NCI-H526 (cell line): ENCODE measurements at regions not wholly inside any gene's neighbourhood (a gene's known extent, or its start where the extent isn't known, plus 50 kb on each side); places are given as distances from the start of the nearest gene placed in this dataset.

ENCODE experiments used
- DNase-seq, 2 experiments: peaks; one replicate each; lab custom pipeline; 2025; lab: John Stamatoyannopoulos, UW

- no peak for DNase-seq
Observed at GRCh38 chr14:26855077-26855753, 257.4 kb upstream of the NOVA1 start.

- no peak for DNase-seq
Observed at GRCh38 chr14:26856876-26857518, 259.2 kb upstream of the NOVA1 start.

GRCh38 chr14:26859483-26859882, 261.6 kb upstream of the NOVA1 start:
- DNase-seq = peak; percentile 70

GRCh38 chr14:26860111-26860510, 262.3 kb upstream of the NOVA1 start:
- no peak for DNase-seq

GRCh38 chr14:26863736-26864135, 265.9 kb upstream of the NOVA1 start:
- no peak for DNase-seq

GRCh38 chr14:26866721-26867120, 268.9 kb upstream of the NOVA1 start:
- DNase-seq = no peak

- DNase-seq = no peak
Observed at GRCh38 chr14:26867171-26867757, 269.4 kb upstream of the NOVA1 start.

- DNase-seq = no peak
Observed at GRCh38 chr14:26870096-26870495, 272.3 kb upstream of the NOVA1 start.

- peak in 1 of 2 experiments; percentile 15 for DNase-seq
Observed at GRCh38 chr14:26870722-26871617, 273.1 kb upstream of the NOVA1 start.

- no peak for DNase-seq
Observed at GRCh38 chr14:26872515-26873361, 274.9 kb upstream of the NOVA1 start.

- no peak for DNase-seq
Observed at GRCh38 chr14:26873362-26873960, 275.6 kb upstream of the NOVA1 start.

- DNase-seq = no peak
Observed at GRCh38 chr14:26887847-26888246, 290.0 kb upstream of the NOVA1 start.

GRCh38 chr14:26888592-26888991, 290.8 kb upstream of the NOVA1 start:
- DNase-seq = no peak

GRCh38 chr14:26896447-26896846, 298.6 kb upstream of the NOVA1 start:
- no peak for DNase-seq

- DNase-seq = no peak
Observed at GRCh38 chr14:26897196-26897595, 299.4 kb upstream of the NOVA1 start.

- peak in 1 of 2 experiments; percentile 12 for DNase-seq
Observed at GRCh38 chr14:26905229-26905628, 307.4 kb upstream of the NOVA1 start.

- DNase-seq = no peak
Observed at GRCh38 chr14:26913786-26914185, 316.0 kb upstream of the NOVA1 start.

GRCh38 chr14:26917086-26917485, 319.3 kb upstream of the NOVA1 start:
- no peak for DNase-seq

GRCh38 chr14:26925876-26926584, 328.2 kb upstream of the NOVA1 start:
- DNase-seq = no peak

- no peak for DNase-seq
Observed at GRCh38 chr14:26926585-26926984, 328.8 kb upstream of the NOVA1 start.
